Immature natural killer cell (primary cell): ENCODE measurements at regions not wholly inside any gene's neighbourhood (a gene's known extent, or its start where the extent isn't known, plus 50 kb on each side); places are given as distances from the start of the nearest gene placed in this dataset.

ENCODE experiments used
- DNase-seq, 3 donors: peaks; one replicate each; pipeline ENCODE4 v3.0.0; 2022; ENCODE audit warnings: mixed read lengths in 1 of 3
- H3K27ac Mint-ChIP-seq, 6 donors: one replicate each; pipeline ENCODE4 v1.8.0; 2020; ENCODE audit warnings: mixed read lengths in 6 of 6, mild to moderate bottlenecking in 5 of 6, inconsistent platforms in 4 of 6, moderate library complexity in 3 of 6
- H3K27me3 Mint-ChIP-seq, 3 donors: one replicate each; pipeline ENCODE4 v1.8.0; 2020 to 2021; ENCODE audit warnings: low read depth in 3 of 3, mild to moderate bottlenecking in 3 of 3, mixed read lengths in 3 of 3, moderate library complexity in 3 of 3, inconsistent platforms in 1 of 3
- H3K36me3 Mint-ChIP-seq, 3 donors: one replicate each; pipeline ENCODE4 v1.8.0; 2020; ENCODE audit warnings: mixed read lengths in 3 of 3, inconsistent platforms in 2 of 3, mild to moderate bottlenecking in 2 of 3
- H3K4me1 Mint-ChIP-seq, 2 donors: one replicate each; pipeline ENCODE4 v1.8.0; 2020; ENCODE audit warnings: inconsistent platforms in 2 of 2, mild to moderate bottlenecking in 2 of 2, mixed read lengths in 2 of 2, moderate library complexity in 1 of 2
- H3K4me3 Mint-ChIP-seq, 5 donors: one replicate each; pipeline ENCODE4 v1.8.0; 2020; ENCODE audit warnings: mild to moderate bottlenecking in 5 of 5, mixed read lengths in 5 of 5, inconsistent platforms in 3 of 5, moderate library complexity in 3 of 5
- H3K9me3 Mint-ChIP-seq, 6 donors: one replicate each; pipeline ENCODE4 v1.8.0; 2020; ENCODE audit warnings: mild to moderate bottlenecking in 6 of 6, mixed read lengths in 6 of 6, inconsistent platforms in 4 of 6, moderate library complexity in 3 of 6

DNA sequence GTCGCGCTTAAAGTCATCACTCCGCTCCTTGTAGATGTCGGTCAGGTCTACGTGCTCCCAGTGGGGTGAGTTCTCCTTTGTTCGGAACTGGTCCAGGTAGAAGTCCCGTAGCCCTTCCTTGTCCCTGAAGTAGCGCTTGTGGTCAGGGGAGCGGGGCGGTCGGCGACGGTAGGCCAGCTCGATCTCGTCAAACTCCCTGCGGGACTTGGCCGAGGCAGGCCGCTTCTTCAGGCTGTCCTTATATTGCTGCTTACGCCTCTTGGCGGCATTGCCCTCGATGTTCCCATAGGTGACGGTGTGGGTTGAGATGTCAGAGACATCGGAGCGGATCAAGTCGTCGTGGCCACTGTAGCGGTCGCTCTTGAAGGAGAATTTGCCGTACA lies 367.2 kb downstream of the EMP1 start:
- Mint-ChIP-seq H3K36me3 (no peaks in the 10 kb centered on the region), H3K27ac (no peak overlapping the region), H3K27me3 (peaks cover 0 to 2% (median 0%) of the 10 kb centered on the region in 3 donors), H3K9me3 (peaks cover 0 to 3% (median 0%) of the 10 kb centered on the region in 6 donors), H3K4me1 (no peaks in the 10 kb centered on the region), H3K4me3 (no peak overlapping the region)
- DNase-seq: no peak

DNA sequence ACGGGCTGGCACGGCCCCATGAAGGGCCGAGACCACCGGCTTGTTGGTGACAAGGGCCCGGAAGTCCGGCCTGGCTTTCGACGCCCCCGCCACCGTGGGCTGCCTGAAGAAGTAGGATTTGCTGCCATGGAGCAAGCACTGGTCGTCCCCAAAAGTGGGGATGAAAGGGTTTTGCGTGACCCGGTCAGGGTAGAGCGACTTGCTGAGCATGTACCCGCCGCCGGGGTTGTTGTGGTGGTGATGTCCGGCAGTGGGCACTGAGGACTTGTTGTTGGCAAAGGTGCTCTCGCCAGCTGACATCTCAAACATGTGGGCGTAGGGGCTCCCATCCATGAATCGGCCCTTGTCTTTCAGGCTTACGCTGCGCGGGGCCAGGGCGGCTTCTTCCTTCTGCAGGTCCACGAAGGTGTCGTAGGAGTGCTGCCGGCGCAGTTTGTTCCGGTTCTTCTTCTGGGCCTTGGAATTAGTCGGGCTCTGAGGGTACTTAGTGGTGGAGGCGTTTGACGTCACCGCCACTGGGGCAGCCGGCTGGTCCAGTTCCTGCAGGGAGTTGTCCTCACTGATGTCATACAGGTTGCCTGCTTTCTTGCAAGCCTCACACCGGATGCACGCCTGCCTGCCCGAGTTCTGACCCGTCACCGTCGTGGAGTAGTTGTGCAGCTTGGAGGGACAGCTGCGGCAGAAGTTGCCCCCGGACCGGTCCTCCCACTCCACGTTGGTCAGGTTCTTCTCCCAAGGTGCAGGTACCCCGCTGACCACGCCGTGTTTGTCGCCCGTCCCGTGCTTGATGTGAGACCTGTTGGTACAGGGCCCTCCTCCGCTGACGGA lies 366.6 kb downstream of the EMP1 start:
- no peak overlapping the region for H3K4me3 Mint-ChIP-seq
- H3K9me3 Mint-ChIP-seq: peaks cover 0 to 3% (median 0%) of the 10 kb centered on the region in 6 donors
- no peak overlapping the region for H3K27ac Mint-ChIP-seq
- H3K36me3 Mint-ChIP-seq: no peaks in the 10 kb centered on the region
- peaks cover 0 to 2% (median 0%) of the 10 kb centered on the region in 3 donors for H3K27me3 Mint-ChIP-seq
- no peak for DNase-seq
- no peaks in the 10 kb centered on the region for H3K4me1 Mint-ChIP-seq

DNA sequence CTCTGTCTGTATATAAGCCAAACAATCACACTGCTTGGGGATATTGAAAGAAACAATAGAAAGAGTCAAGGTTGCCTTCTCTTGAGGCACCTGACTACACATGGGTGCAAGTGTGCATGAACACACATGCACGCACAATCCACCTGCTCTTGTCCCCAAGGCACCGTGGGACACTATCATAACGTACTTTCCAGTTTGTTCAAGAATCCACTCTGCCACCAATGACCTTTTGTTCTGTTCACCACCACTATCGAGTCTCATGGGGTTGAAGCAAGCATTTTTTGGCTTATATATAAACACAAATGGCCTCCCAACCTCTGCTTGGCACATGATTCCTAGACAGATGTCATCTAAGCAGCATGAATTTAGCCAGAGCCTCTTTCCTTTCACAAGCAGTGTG lies 365.4 kb downstream of the EMP1 start:
- Mint-ChIP-seq H3K4me1 (no peaks in the 10 kb centered on the region), H3K27ac (no peak overlapping the region), H3K27me3 (peaks cover 0 to 2% (median 2%) of the 10 kb centered on the region in 3 donors), H3K4me3 (no peak overlapping the region), H3K36me3 (no peaks in the 10 kb centered on the region), H3K9me3 (peaks cover 0 to 3% (median 0%) of the 10 kb centered on the region in 6 donors)
- no peak for DNase-seq

DNA sequence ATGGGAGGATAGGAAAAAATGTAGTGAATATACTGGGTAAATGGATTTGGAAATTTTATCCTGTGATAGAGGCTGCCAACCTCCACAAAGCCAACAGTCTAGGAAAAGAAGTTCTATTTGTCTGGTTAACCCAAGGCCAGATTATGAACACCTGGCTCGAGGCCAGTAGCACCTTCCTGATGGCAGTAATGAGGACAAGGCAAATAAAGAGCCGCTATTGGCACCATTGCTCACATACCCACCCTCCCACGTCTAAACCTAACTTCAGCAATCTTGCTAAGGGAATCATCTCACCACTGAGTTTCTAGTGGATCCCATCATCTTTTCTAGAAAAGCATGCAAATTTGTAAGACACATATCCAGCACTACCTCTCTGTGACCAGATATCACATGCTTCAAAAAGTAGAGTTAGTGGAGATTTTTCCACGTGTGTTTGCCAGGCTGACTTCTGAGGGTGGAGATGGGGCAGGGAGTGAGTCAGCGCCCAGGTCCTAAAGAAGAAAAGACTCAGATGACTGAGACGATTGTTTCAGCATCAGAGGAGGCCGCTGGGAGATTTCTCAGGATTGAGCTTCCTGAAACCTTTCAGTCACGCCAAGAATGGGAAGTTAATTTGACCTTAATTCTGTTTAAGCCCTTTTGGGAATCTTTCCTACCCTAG lies 362.9 kb downstream of the EMP1 start:
- H3K4me3 Mint-ChIP-seq: no peak overlapping the region
- H3K27me3 Mint-ChIP-seq: peaks cover 0 to 2% (median 0%) of the 10 kb centered on the region in 3 donors
- no peak overlapping the region for H3K27ac Mint-ChIP-seq
- DNase-seq: no peak
- no peaks in the 10 kb centered on the region for H3K4me1 Mint-ChIP-seq
- H3K36me3 Mint-ChIP-seq: no peaks in the 10 kb centered on the region
- H3K9me3 Mint-ChIP-seq: peaks cover 0 to 3% (median 0%) of the 10 kb centered on the region in 6 donors

DNA sequence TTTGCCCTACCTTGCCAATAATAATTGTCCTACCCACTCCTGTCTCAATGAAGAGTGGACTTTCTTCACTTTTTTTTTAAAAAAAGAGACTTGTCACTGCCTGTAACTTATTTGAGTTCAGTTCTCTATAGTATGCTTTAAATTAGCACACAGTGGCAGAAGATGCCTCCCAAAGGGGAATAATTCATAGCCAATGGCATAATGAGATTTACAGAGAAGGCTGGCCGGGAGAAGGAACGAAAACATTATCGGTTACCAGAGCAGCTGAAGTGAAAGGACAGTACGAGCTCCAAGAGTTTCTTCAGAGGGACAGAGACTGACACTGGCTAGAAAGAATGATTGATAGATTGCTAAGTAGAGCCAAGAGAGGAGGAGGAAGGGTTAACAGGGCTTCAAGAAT lies 356.3 kb downstream of the EMP1 start:
- H3K4me1 Mint-ChIP-seq: no peaks in the 10 kb centered on the region
- H3K9me3 Mint-ChIP-seq: peaks cover 0 to 3% (median 0%) of the 10 kb centered on the region in 6 donors
- no peaks in the 10 kb centered on the region for H3K36me3 Mint-ChIP-seq
- no peak overlapping the region for H3K27ac Mint-ChIP-seq
- no peak overlapping the region for H3K4me3 Mint-ChIP-seq
- DNase-seq: no peak
- peaks cover 0 to 5% (median 0%) of the 10 kb centered on the region in 3 donors for H3K27me3 Mint-ChIP-seq

DNA sequence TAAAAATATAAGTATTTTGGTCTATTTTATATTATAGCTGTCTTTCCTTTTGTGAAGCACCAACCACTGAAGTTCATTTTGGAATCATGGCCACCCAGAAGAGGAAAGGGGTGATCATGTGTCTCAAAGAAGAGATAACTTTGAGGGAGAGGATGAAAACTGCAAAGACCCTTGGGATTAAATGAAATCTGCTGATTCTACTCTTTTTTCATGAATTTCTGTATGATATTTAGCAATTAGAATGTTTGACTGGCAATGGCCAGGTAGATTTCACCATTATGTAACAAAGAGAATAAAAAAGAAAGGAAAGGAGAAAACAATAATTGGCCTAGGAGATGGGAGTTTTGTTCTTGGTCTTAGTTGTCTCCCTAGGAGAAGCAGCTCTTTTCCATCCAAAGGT lies 350.8 kb downstream of the EMP1 start:
- peaks cover 0 to 4% (median 0%) of the 10 kb centered on the region in 3 donors for H3K27me3 Mint-ChIP-seq
- peaks cover 0 to 3% (median 0%) of the 10 kb centered on the region in 6 donors for H3K9me3 Mint-ChIP-seq
- H3K4me3 Mint-ChIP-seq: no peak overlapping the region
- H3K4me1 Mint-ChIP-seq: no peaks in the 10 kb centered on the region
- no peak overlapping the region for H3K27ac Mint-ChIP-seq
- DNase-seq: no peak
- no peaks in the 10 kb centered on the region for H3K36me3 Mint-ChIP-seq

DNA sequence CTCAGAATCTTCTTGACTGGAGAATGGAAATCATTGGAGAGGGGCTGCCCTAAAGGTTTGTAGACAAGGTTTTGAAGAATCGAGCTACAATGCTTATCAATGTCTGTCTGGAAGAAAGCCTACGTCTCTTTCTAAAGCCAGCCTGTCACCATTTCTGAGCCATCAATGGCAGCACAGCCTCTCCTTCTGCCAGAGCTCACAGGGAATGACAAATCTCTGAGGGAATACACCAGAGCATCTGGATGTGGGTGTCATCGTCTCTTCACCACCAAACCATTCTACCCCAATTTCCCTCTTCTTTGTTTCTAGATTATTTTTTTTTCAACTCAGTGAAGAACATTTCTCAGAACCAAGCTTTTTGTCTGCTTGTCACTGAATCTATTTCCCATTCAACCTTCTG lies 349.7 kb downstream of the EMP1 start:
- no peak overlapping the region for H3K27ac Mint-ChIP-seq
- no peak for DNase-seq

DNA sequence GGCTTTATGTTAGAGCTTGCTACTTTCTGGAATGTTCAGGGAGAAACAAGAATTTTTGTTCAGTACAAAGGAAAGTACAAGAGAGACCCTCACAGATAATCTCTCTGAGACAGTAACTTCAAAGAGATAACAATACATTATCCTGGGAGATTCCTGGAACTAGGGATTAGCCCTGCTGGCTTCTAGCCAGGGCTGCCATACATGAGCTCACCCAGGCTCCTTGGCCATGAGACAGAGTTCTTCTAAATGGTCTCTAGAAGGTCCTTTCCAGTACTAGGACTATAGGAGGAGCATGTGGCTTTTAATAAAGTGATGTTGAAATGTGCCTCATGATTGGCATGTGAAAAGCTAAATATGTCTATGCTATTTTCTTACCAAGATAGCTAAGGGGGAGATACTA lies 342.5 kb downstream of the EMP1 start:
- H3K27me3 Mint-ChIP-seq: no peaks in the 10 kb centered on the region
- no peak overlapping the region for H3K4me3 Mint-ChIP-seq
- H3K27ac Mint-ChIP-seq: no peak overlapping the region
- peaks cover 0 to 8% (median 0%) of the 10 kb centered on the region in 6 donors for H3K9me3 Mint-ChIP-seq
- no peak for DNase-seq
- no peaks in the 10 kb centered on the region for H3K36me3 Mint-ChIP-seq
- no peaks in the 10 kb centered on the region for H3K4me1 Mint-ChIP-seq

More for the DNA sequence above, 349.7 kb downstream of the EMP1 start:
- no peaks in the 10 kb centered on the region for H3K4me1 Mint-ChIP-seq
- no peaks in the 10 kb centered on the region for H3K36me3 Mint-ChIP-seq
- H3K9me3 Mint-ChIP-seq: peaks cover 0 to 3% (median 0%) of the 10 kb centered on the region in 6 donors
- H3K4me3 Mint-ChIP-seq: no peak overlapping the region
- peaks cover 0 to 4% (median 0%) of the 10 kb centered on the region in 3 donors for H3K27me3 Mint-ChIP-seq

DNA sequence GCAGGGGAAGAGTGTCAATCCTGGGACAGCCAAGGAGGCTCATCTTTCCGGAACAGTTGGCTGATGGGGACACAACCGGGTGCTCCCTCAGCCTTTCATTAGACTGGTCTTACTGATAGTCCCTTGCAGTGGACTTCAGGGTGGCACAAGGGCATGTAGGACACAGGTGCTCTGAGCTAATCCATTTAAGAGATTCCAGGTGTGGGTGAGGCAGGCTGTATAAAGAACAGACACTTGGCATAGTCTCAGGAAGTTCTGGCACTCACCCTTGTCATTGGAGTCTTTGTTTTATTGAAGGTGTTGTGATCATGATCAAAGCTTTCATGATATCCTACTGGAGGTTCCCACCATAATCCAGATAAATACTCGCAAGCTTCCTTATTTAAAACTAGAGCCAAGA lies 341.6 kb downstream of the EMP1 start:
- Mint-ChIP-seq H3K4me3 (no peak overlapping the region), H3K27me3 (no peaks in the 10 kb centered on the region), H3K36me3 (no peaks in the 10 kb centered on the region), H3K9me3 (peaks cover 0 to 8% (median 0%) of the 10 kb centered on the region in 6 donors), H3K27ac (no peak overlapping the region), H3K4me1 (no peaks in the 10 kb centered on the region)
- no peak for DNase-seq

DNA sequence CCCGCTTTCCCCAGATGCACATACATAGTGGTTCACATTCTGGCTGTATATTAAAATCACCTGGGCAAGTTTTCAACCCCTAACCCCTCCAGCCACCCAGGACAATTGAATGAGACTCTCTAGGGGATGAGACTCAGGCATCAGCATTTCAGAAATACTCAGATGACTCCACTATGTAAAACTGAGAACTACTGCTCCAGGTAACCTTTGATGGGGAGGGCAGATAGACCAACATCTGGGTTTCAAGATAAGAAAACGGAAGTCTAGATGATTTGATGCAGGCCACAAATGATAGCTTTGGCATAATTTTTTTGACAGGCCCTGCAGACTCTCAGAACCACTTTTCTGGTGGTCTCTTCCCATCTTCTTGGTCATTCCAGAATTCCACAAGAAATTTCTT lies 341.1 kb downstream of the EMP1 start:
- no peaks in the 10 kb centered on the region for H3K27me3 Mint-ChIP-seq
- no peak overlapping the region for H3K27ac Mint-ChIP-seq
- H3K4me1 Mint-ChIP-seq: no peaks in the 10 kb centered on the region
- H3K9me3 Mint-ChIP-seq: peaks cover 0 to 8% (median 0%) of the 10 kb centered on the region in 6 donors
- no peaks in the 10 kb centered on the region for H3K36me3 Mint-ChIP-seq
- H3K4me3 Mint-ChIP-seq: no peak overlapping the region
- no peak for DNase-seq

DNA sequence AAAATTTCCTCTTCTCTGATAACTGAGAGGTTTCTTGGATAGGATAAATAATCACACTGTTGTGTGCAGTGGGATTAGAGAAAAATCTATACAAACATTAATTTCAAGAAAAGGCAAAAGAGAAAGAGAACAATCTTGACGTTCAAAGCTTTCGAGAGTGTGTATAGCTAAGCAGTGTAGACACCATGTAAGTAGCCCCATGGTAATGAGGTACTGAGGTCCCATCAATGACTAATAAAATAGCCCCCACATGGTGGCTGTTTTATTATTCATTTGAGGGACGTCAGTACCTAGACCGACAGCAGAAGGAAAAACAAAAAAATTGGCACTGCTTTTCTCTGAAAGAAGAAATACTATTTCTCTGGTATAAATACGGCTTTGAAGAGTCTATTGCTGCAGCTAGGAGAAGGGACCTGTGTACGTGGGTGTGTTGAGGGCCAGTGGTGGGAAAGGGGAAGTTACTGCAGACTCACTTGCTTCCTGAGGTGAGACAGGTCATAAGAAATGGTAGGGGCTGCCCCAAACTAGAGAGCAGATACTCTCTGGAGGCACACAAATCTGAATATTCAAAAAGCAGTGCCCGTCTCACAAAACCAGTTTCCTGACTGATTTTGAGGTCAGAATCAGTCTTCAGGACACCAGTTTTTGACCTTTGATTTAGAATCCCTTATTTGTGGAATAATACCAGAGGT lies 339.8 kb downstream of the EMP1 start:
- Mint-ChIP-seq H3K4me3 (no peak overlapping the region), H3K27ac (no peak overlapping the region), H3K4me1 (no peaks in the 10 kb centered on the region), H3K36me3 (no peaks in the 10 kb centered on the region), H3K9me3 (peaks cover 0 to 8% (median 0%) of the 10 kb centered on the region in 6 donors), H3K27me3 (no peaks in the 10 kb centered on the region)
- no peak for DNase-seq

DNA sequence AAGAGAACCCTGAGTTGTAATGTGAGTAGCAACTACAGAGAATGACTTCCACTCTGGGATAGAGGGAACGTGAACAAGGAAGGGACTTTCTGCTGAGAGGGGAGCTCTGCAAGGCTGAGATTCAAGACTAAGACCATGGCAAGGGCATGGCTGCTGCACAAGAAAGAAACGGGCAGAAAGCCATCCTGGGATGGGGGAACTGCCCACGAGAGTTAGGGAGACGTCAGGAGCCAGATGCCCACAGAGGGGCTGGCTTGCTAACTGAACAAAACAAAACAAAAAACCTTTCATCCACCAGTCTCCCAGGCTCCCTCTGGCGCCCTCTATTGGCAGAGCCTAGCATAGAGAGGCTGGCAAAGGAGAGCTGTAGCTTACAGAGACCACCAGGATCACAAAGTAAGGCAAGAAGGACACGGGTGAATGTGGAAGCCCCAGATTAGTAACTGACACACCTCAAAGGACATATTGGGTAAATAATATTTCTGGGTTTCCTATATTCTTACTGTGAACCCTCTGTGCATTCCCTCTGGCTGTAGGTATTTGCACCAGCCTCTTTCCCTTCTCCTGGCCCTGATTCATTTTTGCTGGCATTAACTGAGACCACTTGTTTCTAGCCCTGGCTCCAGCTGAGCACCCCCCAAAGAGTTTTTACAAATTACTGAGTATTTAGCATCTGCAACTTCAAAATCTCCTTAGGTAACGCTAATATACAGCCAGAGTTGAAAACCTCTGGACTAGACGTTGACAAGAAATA lies 338.3 kb downstream of the EMP1 start:
- peaks cover 0 to 7% (median 0%) of the 10 kb centered on the region in 6 donors for H3K9me3 Mint-ChIP-seq
- no peak for DNase-seq
- H3K27me3 Mint-ChIP-seq: no peaks in the 10 kb centered on the region
- H3K4me3 Mint-ChIP-seq: no peak overlapping the region
- H3K4me1 Mint-ChIP-seq: no peaks in the 10 kb centered on the region
- no peak overlapping the region for H3K27ac Mint-ChIP-seq
- no peaks in the 10 kb centered on the region for H3K36me3 Mint-ChIP-seq

DNA sequence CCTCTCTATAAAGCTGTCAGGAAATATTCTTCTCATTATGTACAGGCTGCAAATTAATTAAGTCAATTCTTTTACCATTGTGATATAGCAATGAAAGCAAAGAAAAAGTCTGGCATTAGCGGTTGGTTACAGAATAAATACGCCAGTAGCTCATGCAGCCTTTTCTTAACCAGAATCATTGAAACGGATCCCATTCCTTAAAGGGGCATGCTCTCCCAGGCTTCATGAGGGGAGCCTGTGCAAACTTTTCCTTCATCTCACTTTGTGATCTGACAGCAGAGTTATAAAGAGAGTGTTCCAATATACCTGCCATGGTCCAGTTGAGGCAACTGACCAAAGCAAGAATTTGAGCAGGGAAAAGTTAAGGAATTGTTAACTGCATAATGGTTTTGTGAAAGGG lies 337.7 kb downstream of the EMP1 start:
- no peaks in the 10 kb centered on the region for H3K4me1 Mint-ChIP-seq

More for the DNA sequence above, 337.7 kb downstream of the EMP1 start:
- Mint-ChIP-seq H3K27ac (no peak overlapping the region), H3K36me3 (no peaks in the 10 kb centered on the region), H3K4me3 (no peak overlapping the region), H3K27me3 (no peaks in the 10 kb centered on the region), H3K9me3 (peaks cover 0 to 6% (median 0%) of the 10 kb centered on the region in 6 donors)
- no peak for DNase-seq
